HCT116 (cell line): ENCODE measurements at regions not wholly inside any gene's neighbourhood (a gene's known extent, or its start where the extent isn't known, plus 50 kb on each side); places are given as distances from the start of the nearest gene placed in this dataset.

Source experiments
- ATAC-seq: fragments of 200-7000 bp; cut with Tn5 transposase; 2 replicates; pipeline ENCODE4 v1.9.1; 2020; ENCODE audit warnings: mild to moderate bottlenecking, moderate library complexity
- BruUV-seq: library from RNA; stranded (reverse); fragments of 400-500 nt; replicated peaks from 2 replicates; lab custom pipeline; 2021; lab: Mats Ljungman, UMichigan
- CTCF ChIA-PET: fragments of 300-600 bp; sonication (Branson Sonifier 250); formaldehyde crosslinking; loops from one replicate; lab custom pipeline; 2021; ENCODE audit warnings: antibody characterized with exemption; lab: Charles Lee
- POLR2A ChIA-PET: fragments of 300-600, 350-600 bp; sonication (Branson Sonifier 250); formaldehyde crosslinking; loops from one replicate; lab custom pipeline; 2021; ENCODE audit warnings: antibody characterized with exemption; lab: Charles Lee
- RAD21 ChIA-PET, 2 experiments: fragments of 300-600 bp; sonication (Branson Sonifier 250); formaldehyde crosslinking; loops; one replicate each; lab custom pipeline; 2023; ENCODE audit warnings: low total read pairs in 2 of 2; ENCODE audit not compliant: uncharacterized antibody in 2 of 2, unreplicated experiment in 2 of 2, low non-redundant PET in 1 of 2; lab: Charles Lee
- DNase-seq: peaks from one replicate; pipeline ENCODE4 v3.0.0-alpha.2; 2010; ENCODE audit warnings: low read depth, low spot score
- H2AFZ ChIP-seq: fragments of 200-600 bp; shearing (Covaris generic), sonication (generic); 2 replicates; pipeline ENCODE4 v1.6.1; 2017; ENCODE audit warnings: low read depth, mixed run types, mixed read lengths, antibody characterized with exemption, low read length; ENCODE audit not compliant: poor library complexity, severe bottlenecking
- H3K27ac ChIP-seq: 2 replicates; pipeline ENCODE4 v1.5.1; 2012; ENCODE audit warnings: low read depth, low read length
- H3K27me3 ChIP-seq: fragments of 200-600 bp; sonication (generic); 2 replicates; pipeline ENCODE4 v1.6.1; 2016; ENCODE audit warnings: mixed run types, low read length, mixed read lengths; ENCODE audit not compliant: insufficient read depth
- H3K36me3 ChIP-seq, 2 experiments: fragments of 200-500 bp in 1 of 2; fragments of 200-600 bp in 1 of 2; sonication (Bioruptor generic) in 1 of 2; sonication (generic) in 1 of 2; 2 replicates each; pipeline versions ENCODE4 v1.5.1 to v1.6.1; 2014 to 2016; ENCODE audit warnings: low read length in 2 of 2, inconsistent platforms in 1 of 2, mixed read lengths in 1 of 2, mixed run types in 1 of 2; ENCODE audit not compliant: insufficient read depth in 2 of 2, control insufficient read depth in 1 of 2
- H3K4me1 ChIP-seq, 2 experiments: fragments of 200-600 bp in 1 of 2; sonication (generic) in 1 of 2; 2 replicates each; pipeline versions ENCODE4 v1.5.1 to v1.6.1; 2012 to 2017; ENCODE audit warnings: low read length in 2 of 2, inconsistent platforms in 1 of 2, mild to moderate bottlenecking in 1 of 2, mixed read lengths in 1 of 2, mixed run types in 1 of 2, moderate library complexity in 1 of 2; ENCODE audit not compliant: insufficient read depth in 2 of 2, control insufficient read depth in 1 of 2
- H3K4me2 ChIP-seq: fragments of 200-600 bp; sonication (generic); 2 replicates; pipeline ENCODE4 v1.6.1; 2017; ENCODE audit warnings: mixed run types, low read length, mixed read lengths
- H3K4me3 ChIP-seq, 2 experiments: fragments of 200-600 bp in 1 of 2; sonication (generic) in 1 of 2; replicated peaks in 1 of 2; 2 replicates each; pipeline ENCODE4 v1.5.1; 2011 to 2016; ENCODE audit warnings: low read length in 2 of 2, control low read depth in 1 of 2, low read depth in 1 of 2, mild to moderate bottlenecking in 1 of 2, mixed read lengths in 1 of 2, mixed run types in 1 of 2
- H3K79me2 ChIP-seq: fragments of 200-600 bp; sonication (generic); 2 replicates; pipeline ENCODE4 v1.6.1; 2017; ENCODE audit warnings: mild to moderate bottlenecking, mixed run types, low read length, moderate library complexity, mixed read lengths; ENCODE audit not compliant: insufficient read depth
- H3K9ac ChIP-seq: fragments of 200-600 bp; sonication (generic); 2 replicates; pipeline ENCODE4 v1.6.1; 2016; ENCODE audit warnings: low read length, mixed read lengths
- H3K9me2 ChIP-seq: fragments of 200-600 bp; sonication (generic), shearing (Covaris generic); 2 replicates; pipeline ENCODE4 v1.6.1; 2017; ENCODE audit warnings: mixed run types, mild to moderate bottlenecking, moderate library complexity; ENCODE audit not compliant: insufficient read depth
- H3K9me3 ChIP-seq, 2 experiments: fragments of 200-500 bp in 1 of 2; fragments of 200-600 bp in 1 of 2; sonication (Bioruptor generic) in 1 of 2; sonication (generic) in 1 of 2; 2 replicates each; pipeline ENCODE4 v1.6.1; 2014 to 2017; ENCODE audit warnings: low read length in 2 of 2, mixed read lengths in 2 of 2, inconsistent platforms in 1 of 2, low read depth in 1 of 2, mild to moderate bottlenecking in 1 of 2, mixed run types in 1 of 2, moderate library complexity in 1 of 2; ENCODE audit not compliant: control insufficient read depth in 1 of 2, insufficient read depth in 1 of 2
- H4K20me1 ChIP-seq: fragments of 200-600 bp; sonication (generic), shearing (Covaris generic); 2 replicates; pipeline ENCODE4 v1.6.1; 2017; ENCODE audit warnings: mixed run types, mild to moderate bottlenecking, moderate library complexity; ENCODE audit not compliant: insufficient read depth
- ATF3 ChIP-seq: IDR thresholded peaks from 2 replicates; pipeline ENCODE4 v1.6.1; 2012
- CBX3 ChIP-seq: IDR thresholded peaks from 2 replicates; pipeline ENCODE4 v1.6.1; 2012; ENCODE audit warnings: low read depth
- CEBPB ChIP-seq: IDR thresholded peaks from 2 replicates; pipeline ENCODE4 v1.6.1; 2012; ENCODE audit warnings: low read depth
- CTCF ChIP-seq, 3 experiments: fragments of 200-600 bp in 1 of 3; sonication (generic) in 1 of 3; IDR thresholded peaks in 2 of 3; conservative IDR thresholded peaks in 1 of 3; 2 replicates each; pipeline ENCODE4 v1.5.1; 2012 to 2017; ENCODE audit warnings: low read depth in 2 of 3, low read length in 2 of 3, antibody characterized with exemption in 1 of 3, borderline replicate concordance in 1 of 3, control low read depth in 1 of 3, mild to moderate bottlenecking in 1 of 3, mixed read lengths in 1 of 3, mixed run types in 1 of 3, moderate library complexity in 1 of 3; ENCODE audit not compliant: insufficient read depth in 1 of 3
- EGR1 ChIP-seq: IDR thresholded peaks from 2 replicates; pipeline ENCODE4 v1.6.1; 2012; ENCODE audit warnings: low read depth
- ELF1 ChIP-seq: IDR thresholded peaks from 2 replicates; pipeline ENCODE4 v1.6.1; 2012; ENCODE audit warnings: low read depth, borderline replicate concordance
- EZH2 ChIP-seq: fragments of 200-600 bp; sonication (generic); IDR thresholded peaks from 2 replicates; pipeline ENCODE4 v1.6.1; 2017; ENCODE audit warnings: antibody characterized with exemption, mixed run types
- EZH2phosphoT487 ChIP-seq: fragments of 200-600 bp; IDR thresholded peaks from 2 replicates; pipeline ENCODE4 v1.6.1; 2018; ENCODE audit warnings: antibody characterized with exemption, borderline replicate concordance
- JUND ChIP-seq: IDR thresholded peaks from 2 replicates; pipeline ENCODE4 v1.6.1; 2012
- MAX ChIP-seq: IDR thresholded peaks from 2 replicates; pipeline ENCODE4 v1.6.1; 2012
- POLR2A ChIP-seq: IDR thresholded peaks from 2 replicates; pipeline ENCODE4 v1.7.0; 2011; ENCODE audit warnings: borderline replicate concordance; ENCODE audit not compliant: insufficient read depth, insufficient read length; ENCODE audit errors: extremely low read depth
- RAD21 ChIP-seq: IDR thresholded peaks from 2 replicates; pipeline ENCODE4 v1.6.1; 2012; ENCODE audit warnings: low read depth, mild to moderate bottlenecking
- REST ChIP-seq: IDR thresholded peaks from 2 replicates; pipeline ENCODE4 v1.6.1; 2012; ENCODE audit warnings: low read depth
- SIN3A ChIP-seq: IDR thresholded peaks from 2 replicates; pipeline ENCODE4 v1.6.1; 2012; ENCODE audit warnings: low read depth
- SP1 ChIP-seq: IDR thresholded peaks from 2 replicates; pipeline ENCODE4 v1.6.1; 2012; ENCODE audit warnings: low read depth
- SRF ChIP-seq: IDR thresholded peaks from 2 replicates; pipeline ENCODE4 v1.6.1; 2012; ENCODE audit warnings: low read depth
- TCF7L2 ChIP-seq: IDR thresholded peaks from 2 replicates; pipeline ENCODE4 v1.7.0; 2011; ENCODE audit warnings: borderline replicate concordance, inconsistent platforms; ENCODE audit not compliant: insufficient read depth, insufficient read length; ENCODE audit errors: extremely low read depth
- YY1 ChIP-seq: IDR thresholded peaks from 2 replicates; pipeline ENCODE4 v1.6.1; 2011; ENCODE audit warnings: low read length, low read depth, moderate library complexity, mild to moderate bottlenecking; ENCODE audit not compliant: insufficient replicate concordance; ENCODE audit errors: extremely low read depth
- ZBTB33 ChIP-seq: IDR thresholded peaks from 2 replicates; pipeline ENCODE4 v1.6.1; 2011; ENCODE audit warnings: mild to moderate bottlenecking, low read length, moderate library complexity; ENCODE audit not compliant: insufficient replicate concordance; ENCODE audit errors: extremely low read depth
- ZFX ChIP-seq: fragments of 450-650 bp; IDR thresholded peaks from 2 replicates; pipeline ENCODE4 v1.6.1; 2017
- ZNF274 ChIP-seq: fragments of 200-500 bp; sonication (Bioruptor generic); IDR thresholded peaks from 2 replicates; pipeline ENCODE4 v1.6.1; 2014; ENCODE audit warnings: mild to moderate bottlenecking, low read depth, low read length, inconsistent platforms
- intact Hi-C: fragments of 100-400 bp; cut with micrococcal nuclease; formaldehyde crosslinking; loops from 2 replicates; pipeline ENCODE4 v1.10.0; 2022

GRCh38 chr12:88854260-88854659 is 274.0 kb upstream of the KITLG start:
- peaks cover 16 to 42% of the 10 kb centered on the region in 2 experiments for H3K4me1 ChIP-seq
- H2AFZ ChIP-seq, result peak overlapping the region; percentile 85
- H3K9me3 ChIP-seq, result no peaks in the 10 kb centered on the region
- CTCF ChIA-PET, result no interaction called here
- peak overlapping the region; percentile 29; the same call in 1 of the 2 replicates for H3K9ac ChIP-seq
- H3K36me3 ChIP-seq, result no peaks in the 10 kb centered on the region
- intact Hi-C loops, result no loop called here
- ATAC-seq, result peak; percentile 89
- peak overlapping the region; percentile 68 for H3K27ac ChIP-seq
- H3K4me3 ChIP-seq, result peak overlapping the region in 1 of 2 experiments; percentile 9; a peak in 2 of 4 replicates
- peak; percentile 43 for DNase-seq
- no peaks in the 10 kb centered on the region for H3K79me2 ChIP-seq
- no peaks in the 10 kb centered on the region for H3K9me2 ChIP-seq
- POLR2A ChIA-PET, result no interaction called here
- no peaks in the 10 kb centered on the region for H3K27me3 ChIP-seq
- RAD21 ChIA-PET, result interaction anchor here in 1 of 2 experiments (1.1 kb wide), 1 partner anchor 80 kb away, joined by 3 read pairs; no protein-coding TSS in a partner anchor
- BruUV-seq, result no TSS peak
- H4K20me1 ChIP-seq, result no peaks in the 10 kb centered on the region
- peak overlapping the region; percentile 46 for H3K4me2 ChIP-seq
- peak; percentile 24; the same call in 1 of the 2 replicates for TF ChIP-seq CEBPB
- no peak for TF ChIP-seq MAX
- TF ChIP-seq CBX3, result peak; percentile 59; the same call in 1 of the 2 replicates
- TF ChIP-seq CTCF (IDR thresholded peaks at IDR 0.05 in 2 of 3, conservative IDR thresholded peaks at IDR 0.05 in 1 of 3; ENCODE audit: borderline replicate concordance in 1 of 3, insufficient read depth in 1 of 3, low read depth in 2 of 3, low read length in 2 of 3), result no peak
- TF ChIP-seq EZH2phosphoT487, result no peak
- TF ChIP-seq SRF, result peak; percentile 50; the same call in 1 of the 2 replicates
- TF ChIP-seq ZBTB33, result no peak
- TF ChIP-seq SP1, result peak; percentile 63; the same call in 1 of the 2 replicates
- peak; percentile 36; the same call in 1 of the 2 replicates for TF ChIP-seq ELF1
- TF ChIP-seq EZH2, result no peak
- no peak for TF ChIP-seq EGR1
- no peak for TF ChIP-seq POLR2A
- TF ChIP-seq ZNF274, result no peak
- no peak for TF ChIP-seq ATF3
- TF ChIP-seq JUND, result peak; percentile 43; the same call in 1 of the 2 replicates
- TF ChIP-seq ZFX, result no peak
- no peak for TF ChIP-seq SIN3A
- TF ChIP-seq TCF7L2, result peak; percentile 16
- TF ChIP-seq REST, result no peak
- no peak for TF ChIP-seq YY1
- no peak; the same call in 1 of the 2 replicates for TF ChIP-seq RAD21
